Mesendoderm (in vitro differentiated cells): ENCODE measurements at regions not wholly inside any gene's neighbourhood (a gene's known extent, or its start where the extent isn't known, plus 50 kb on each side); places are given as distances from the start of the nearest gene placed in this dataset.

Experiments
- DNase-seq: peaks from one replicate; pipeline ENCODE4 v3.0.0; 2013
- H2AK5ac ChIP-seq: 2 replicates; pipeline ENCODE4 v1.6.1; 2013; ENCODE audit warnings: low read length, inconsistent platforms
- H2BK120ac ChIP-seq: 2 replicates; pipeline ENCODE4 v1.6.1; 2013; ENCODE audit warnings: low read depth, mild to moderate bottlenecking, low read length, moderate library complexity, mixed read lengths
- H2BK15ac ChIP-seq: replicated peaks from 2 replicates; pipeline ENCODE4 v1.6.1; 2013; ENCODE audit warnings: low read depth, mild to moderate bottlenecking, moderate library complexity
- H2BK5ac ChIP-seq: 2 replicates; pipeline ENCODE4 v1.6.1; 2013; ENCODE audit warnings: low read length, inconsistent platforms
- H3K18ac ChIP-seq: 2 replicates; pipeline ENCODE4 v1.6.1; 2013; ENCODE audit warnings: mild to moderate bottlenecking, low read length, mixed read lengths
- H3K23ac ChIP-seq: one replicate; pipeline ENCODE4 v1.6.1; 2013; ENCODE audit warnings: low read length
- H3K27ac ChIP-seq: 2 replicates; pipeline ENCODE4 v1.5.1; 2013; ENCODE audit warnings: low read depth, mild to moderate bottlenecking, inconsistent platforms, low read length, moderate library complexity
- H3K27me3 ChIP-seq: 2 replicates; pipeline ENCODE4 v1.6.1; 2013; ENCODE audit warnings: low read length, control low read depth, mild to moderate bottlenecking, inconsistent platforms; ENCODE audit not compliant: insufficient read depth, poor library complexity
- H3K36me3 ChIP-seq: 2 replicates; pipeline ENCODE4 v1.6.1; 2013; ENCODE audit warnings: low read length, inconsistent platforms; ENCODE audit not compliant: control insufficient read depth, insufficient read depth
- H3K4ac ChIP-seq: one replicate; pipeline ENCODE4 v1.6.1; 2013; ENCODE audit warnings: low read depth, mild to moderate bottlenecking, low read length, moderate library complexity
- H3K4me1 ChIP-seq: 2 replicates; pipeline ENCODE4 v1.6.1; 2013; ENCODE audit warnings: low read depth, low read length, inconsistent platforms; ENCODE audit not compliant: control insufficient read depth
- H3K4me2 ChIP-seq: 2 replicates; pipeline ENCODE4 v1.6.1; 2013; ENCODE audit warnings: low read length
- H3K4me3 ChIP-seq: 2 replicates; pipeline ENCODE4 v1.5.1; 2013; ENCODE audit warnings: mild to moderate bottlenecking, low read length
- H3K56ac ChIP-seq: one replicate; pipeline ENCODE4 v1.6.1; 2013; ENCODE audit warnings: low read length
- H3K79me1 ChIP-seq: 2 replicates; pipeline ENCODE4 v1.6.1; 2013; ENCODE audit warnings: low read length, inconsistent platforms
- H3K79me2 ChIP-seq: 2 replicates; pipeline ENCODE4 v1.6.1; 2013; ENCODE audit warnings: mild to moderate bottlenecking, low read length; ENCODE audit not compliant: control insufficient read depth, insufficient read depth
- H3K9ac ChIP-seq: 2 replicates; pipeline ENCODE4 v1.6.1; 2013; ENCODE audit warnings: low read length, inconsistent platforms
- H4K5ac ChIP-seq: one replicate; pipeline ENCODE4 v1.6.1; 2013; ENCODE audit warnings: low read length
- H4K8ac ChIP-seq: one replicate; pipeline ENCODE4 v1.6.1; 2013; ENCODE audit warnings: low read depth, mild to moderate bottlenecking, control low read depth, low read length, moderate library complexity
- WGBS: extraction: QIAGEN DNeasy Blood & Tissue Kit; methylation state at CpG from one replicate; pipeline ENCODE4 v1.1.7; 2013; ENCODE audit warnings: low lambda C conversion rate, missing lambda C conversion rate; ENCODE audit not compliant: insufficient coverage; ENCODE audit errors: extremely low coverage; 5-methylcytosine and 5-hydroxymethylcytosine counted together

DNA sequence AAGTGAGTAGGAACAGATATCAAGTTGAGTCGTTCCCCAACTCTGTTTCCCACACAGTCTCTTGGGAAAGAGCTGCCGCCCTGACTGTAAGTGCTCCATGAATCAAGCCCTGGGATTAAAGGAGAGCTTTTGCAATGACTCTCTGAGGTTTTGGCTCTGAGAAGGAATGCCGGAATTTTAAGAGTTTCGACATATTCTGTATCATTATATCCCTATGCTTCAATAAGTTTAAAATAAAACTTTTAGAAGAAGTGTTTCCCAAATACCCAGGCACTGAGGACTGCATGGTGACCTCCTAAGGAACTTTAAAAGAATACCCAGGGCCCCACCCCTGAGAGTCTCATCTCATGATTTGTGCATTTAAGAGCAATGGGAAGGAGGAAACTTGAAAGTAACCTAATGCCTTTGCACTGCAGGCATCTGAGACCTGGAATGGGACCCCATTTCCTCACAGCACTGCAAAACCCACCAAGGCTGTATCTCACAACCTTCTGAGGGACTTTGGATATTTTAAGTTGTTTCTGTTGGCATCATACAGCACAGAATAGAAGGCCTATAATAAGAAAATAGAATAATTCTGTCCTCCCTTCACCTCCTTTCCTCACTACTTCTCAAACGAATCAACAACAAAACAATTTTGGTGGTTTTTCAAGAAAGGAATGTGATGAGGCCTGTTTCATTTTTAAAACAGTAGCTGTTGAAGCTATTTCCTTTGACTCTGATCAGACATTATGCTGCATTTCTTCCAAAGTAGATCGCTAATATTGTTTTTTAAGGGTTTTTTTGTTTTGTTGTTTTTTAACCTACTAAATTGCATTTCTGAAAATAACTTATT lies 121.2 kb downstream of the GASK1B start:
- no peak overlapping the region for H3K23ac ChIP-seq
- no peak overlapping the region for H3K27ac ChIP-seq
- H3K36me3 ChIP-seq: no peaks in the 10 kb centered on the region
- no peak for DNase-seq
- H3K4me2 ChIP-seq: no peak overlapping the region
- no peak overlapping the region for H2BK5ac ChIP-seq
- H3K56ac ChIP-seq: no peak overlapping the region
- H2BK15ac ChIP-seq: no peak overlapping the region
- H3K4me3 ChIP-seq: no peak overlapping the region
- no peak overlapping the region for H4K8ac ChIP-seq
- WGBS: no CpG with 5 or more reads among the region's 6 CpGs
- H3K4me1 ChIP-seq: no peaks in the 10 kb centered on the region
- no peaks in the 10 kb centered on the region for H3K27me3 ChIP-seq
- no peak overlapping the region for H3K9ac ChIP-seq
- H3K18ac ChIP-seq: no peak overlapping the region
- H3K4ac ChIP-seq: no peak overlapping the region
- no peak overlapping the region for H2AK5ac ChIP-seq
- no peaks in the 10 kb centered on the region for H3K79me2 ChIP-seq
- no peak overlapping the region for H2BK120ac ChIP-seq
- H4K5ac ChIP-seq: no peak overlapping the region
- H3K79me1 ChIP-seq: no peaks in the 10 kb centered on the region

DNA sequence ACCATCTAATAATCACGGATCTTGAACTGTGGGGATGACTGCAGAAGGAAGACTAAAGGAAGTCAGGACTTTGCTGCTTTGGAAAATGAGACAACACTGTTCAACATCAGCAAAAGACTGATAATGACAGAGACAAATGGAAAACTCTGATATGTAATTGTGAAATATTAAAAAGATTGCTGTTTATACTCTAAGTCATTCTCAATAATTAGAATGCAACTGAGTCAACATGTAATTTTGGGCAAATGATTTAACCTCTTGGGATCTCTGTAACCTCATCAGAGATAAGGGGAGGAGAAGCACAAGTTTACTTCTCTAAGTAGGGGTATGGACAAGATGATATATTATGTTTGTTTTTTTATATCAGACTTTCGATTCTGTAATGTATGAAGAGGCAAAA lies 121.9 kb downstream of the GASK1B start:
- H2BK15ac ChIP-seq: no peak overlapping the region
- H2BK120ac ChIP-seq: no peak overlapping the region
- no peak overlapping the region for H4K8ac ChIP-seq
- H2BK5ac ChIP-seq: no peak overlapping the region
- no peak overlapping the region for H3K4ac ChIP-seq
- WGBS: no CpG with 5 or more reads among the region's 2 CpGs
- no peaks in the 10 kb centered on the region for H3K4me1 ChIP-seq
- no peak overlapping the region for H3K4me3 ChIP-seq
- no peak overlapping the region for H3K23ac ChIP-seq
- no peak overlapping the region for H2AK5ac ChIP-seq
- no peak overlapping the region for H3K18ac ChIP-seq
- H3K36me3 ChIP-seq: no peaks in the 10 kb centered on the region
- no peak overlapping the region for H3K27ac ChIP-seq
- no peaks in the 10 kb centered on the region for H3K27me3 ChIP-seq
- no peaks in the 10 kb centered on the region for H3K79me1 ChIP-seq
- H3K56ac ChIP-seq: no peak overlapping the region
- no peak overlapping the region for H4K5ac ChIP-seq
- no peaks in the 10 kb centered on the region for H3K79me2 ChIP-seq
- no peak for DNase-seq
- no peak overlapping the region for H3K9ac ChIP-seq
- H3K4me2 ChIP-seq: no peak overlapping the region

- DNase-seq: no peak
- no CpG with 5 or more reads among the region's 4 CpGs for WGBS
- Histone ChIP-seq H2BK15ac (no peak overlapping the region), H2BK5ac (no peak overlapping the region), H3K27ac (no peak overlapping the region), H3K4ac (no peak overlapping the region), H3K79me2 (no peaks in the 10 kb centered on the region), H3K18ac (no peak overlapping the region), H3K79me1 (no peaks in the 10 kb centered on the region), H3K27me3 (no peaks in the 10 kb centered on the region), H4K8ac (no peak overlapping the region), H2BK120ac (no peak overlapping the region), H3K9ac (no peak overlapping the region), H3K4me3 (no peak overlapping the region), H3K36me3 (no peaks in the 10 kb centered on the region), H3K4me2 (no peak overlapping the region), H4K5ac (no peak overlapping the region), H3K56ac (no peak overlapping the region), H2AK5ac (no peak overlapping the region), H3K23ac (no peak overlapping the region), H3K4me1 (no peaks in the 10 kb centered on the region)
These were observed 126.5 kb downstream of the GASK1B start for GRCh38 chr4:158046345-158046744.

- no peak overlapping the region for H3K18ac ChIP-seq
- H3K4me3 ChIP-seq: no peak overlapping the region
- no peaks in the 10 kb centered on the region for H3K36me3 ChIP-seq
- no peak overlapping the region for H3K4me2 ChIP-seq
- H3K56ac ChIP-seq: no peak overlapping the region
- H3K79me1 ChIP-seq: no peaks in the 10 kb centered on the region
- no peak overlapping the region for H2AK5ac ChIP-seq
- no peak overlapping the region for H3K9ac ChIP-seq
- no peak overlapping the region for H3K4ac ChIP-seq
- H2BK5ac ChIP-seq: no peak overlapping the region
- H3K79me2 ChIP-seq: no peaks in the 10 kb centered on the region
- no peak overlapping the region for H2BK120ac ChIP-seq
- H3K4me1 ChIP-seq: no peaks in the 10 kb centered on the region
- H3K27me3 ChIP-seq: no peaks in the 10 kb centered on the region
- H3K27ac ChIP-seq: no peak overlapping the region
- no CpG with 5 or more reads among the region's 41 CpGs for WGBS
- DNase-seq: no peak
- no peak overlapping the region for H3K23ac ChIP-seq
- H2BK15ac ChIP-seq: no peak overlapping the region
- H4K5ac ChIP-seq: no peak overlapping the region
- H4K8ac ChIP-seq: no peak overlapping the region
These were observed 128.7 kb downstream of the GASK1B start for GRCh38 chr4:158043971-158044618.

DNA sequence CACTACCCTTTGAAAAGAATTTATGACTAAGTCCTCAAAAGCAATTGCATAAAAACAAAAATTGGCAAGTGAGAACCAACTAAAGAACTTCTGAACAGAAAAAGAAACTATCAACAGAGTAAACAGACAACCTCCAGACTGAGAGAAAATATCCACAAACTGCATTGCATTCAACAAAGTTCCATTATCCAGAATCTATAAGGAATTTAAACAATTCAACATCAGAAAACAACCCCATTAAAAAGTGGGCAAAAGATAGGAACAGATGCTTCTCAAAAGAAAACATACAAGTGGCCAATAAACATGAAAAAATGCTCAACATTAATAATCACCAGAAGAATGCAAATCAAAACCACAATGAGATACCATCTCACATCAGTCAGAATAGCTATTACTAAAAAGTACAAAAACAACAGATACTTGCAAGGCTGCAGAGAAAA lies 130.2 kb downstream of the GASK1B start:
- Histone ChIP-seq H3K27ac (no peak overlapping the region), H3K23ac (no peak overlapping the region), H2AK5ac (no peak overlapping the region), H2BK5ac (no peak overlapping the region), H3K79me1 (no peaks in the 10 kb centered on the region), H3K36me3 (no peaks in the 10 kb centered on the region), H3K79me2 (no peaks in the 10 kb centered on the region), H3K27me3 (no peaks in the 10 kb centered on the region), H4K5ac (no peak overlapping the region), H2BK15ac (no peak overlapping the region), H3K4me3 (no peak overlapping the region), H3K4ac (no peak overlapping the region), H3K4me1 (no peaks in the 10 kb centered on the region), H3K9ac (no peak overlapping the region), H4K8ac (no peak overlapping the region), H2BK120ac (no peak overlapping the region), H3K56ac (no peak overlapping the region), H3K4me2 (no peak overlapping the region), H3K18ac (no peak overlapping the region)
- no peak for DNase-seq

DNA sequence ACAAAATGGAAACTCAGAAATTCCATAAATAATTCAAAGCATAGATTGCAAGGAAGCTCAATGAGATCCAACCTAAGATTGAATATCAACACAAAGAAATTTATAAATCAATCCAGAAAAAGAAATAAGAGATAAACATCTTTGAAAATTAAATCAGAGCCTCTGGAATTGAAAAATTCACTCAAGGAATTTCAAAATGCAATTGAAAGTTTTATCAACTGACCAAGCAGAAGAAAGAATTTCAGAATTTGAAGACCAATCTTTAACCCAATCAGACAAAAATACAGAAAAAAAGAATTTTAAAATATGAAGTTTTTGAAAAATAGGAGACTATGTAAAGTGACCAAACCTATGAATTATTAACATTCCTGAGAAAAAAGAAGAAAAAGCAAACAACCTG lies 134.1 kb downstream of the GASK1B start:
- H2BK120ac ChIP-seq: no peak overlapping the region
- H3K4me3 ChIP-seq: no peak overlapping the region

More for the DNA sequence above, 134.1 kb downstream of the GASK1B start:
- Histone ChIP-seq H3K9ac (no peak overlapping the region), H3K36me3 (no peaks in the 10 kb centered on the region), H3K27me3 (no peaks in the 10 kb centered on the region), H4K8ac (no peak overlapping the region), H2BK15ac (no peak overlapping the region), H3K18ac (no peak overlapping the region), H3K79me1 (no peaks in the 10 kb centered on the region), H4K5ac (no peak overlapping the region), H3K4me2 (no peak overlapping the region), H3K4me1 (no peaks in the 10 kb centered on the region), H3K56ac (no peak overlapping the region), H3K4ac (no peak overlapping the region), H3K79me2 (no peaks in the 10 kb centered on the region), H3K27ac (no peak overlapping the region), H2BK5ac (no peak overlapping the region), H2AK5ac (no peak overlapping the region), H3K23ac (no peak overlapping the region)
- no peak for DNase-seq
